HEK293T (cell line): ENCODE measurements at regions not wholly inside any gene's neighbourhood (a gene's known extent, or its start where the extent isn't known, plus 50 kb on each side); places are given as distances from the start of the nearest gene placed in this dataset.

Source experiments
- BHLHE40 ChIP-seq: fragments of 450-650 bp; IDR thresholded peaks from 2 replicates; pipeline ENCODE4 v1.6.1; 2016; ENCODE audit warnings: mild to moderate bottlenecking, moderate library complexity, borderline replicate concordance
- ELF4 ChIP-seq: fragments of 450-650 bp; IDR thresholded peaks from 2 replicates; pipeline ENCODE4 v1.6.1; 2017; ENCODE audit warnings: antibody characterized with exemption
- FOXA1 ChIP-seq: fragments of 450-650 bp; IDR thresholded peaks from 2 replicates; pipeline ENCODE4 v1.6.1; 2016; ENCODE audit warnings: mild to moderate bottlenecking
- FOXK2 ChIP-seq: fragments of 450-650 bp; IDR thresholded peaks from 2 replicates; pipeline ENCODE4 v1.6.1; 2016; ENCODE audit warnings: mild to moderate bottlenecking
- HDGF ChIP-seq: fragments of 450-650 bp; IDR thresholded peaks from 2 replicates; pipeline ENCODE4 v1.6.1; 2017; ENCODE audit warnings: antibody characterized with exemption, borderline replicate concordance
- NFRKB ChIP-seq: fragments of 450-650 bp; IDR thresholded peaks from 2 replicates; pipeline ENCODE4 v1.6.1; 2016; ENCODE audit warnings: mild to moderate bottlenecking, moderate library complexity
- SP1 ChIP-seq: fragments of 450-650 bp; IDR thresholded peaks from 2 replicates; pipeline ENCODE4 v1.6.1; 2017
- TARDBP ChIP-seq: fragments of 450-650 bp; IDR thresholded peaks from 2 replicates; pipeline ENCODE4 v1.6.1; 2016
- ZNF384 ChIP-seq: fragments of 450-650 bp; IDR thresholded peaks from 2 replicates; pipeline ENCODE4 v1.6.1; 2016

- no peak for TF ChIP-seq ZNF384
- TF ChIP-seq FOXK2: no peak
- no peak for TF ChIP-seq BHLHE40
- TF ChIP-seq HDGF: no peak
- TF ChIP-seq SP1: no peak
- TF ChIP-seq ELF4: no peak
- TF ChIP-seq FOXA1: no peak
- no peak for TF ChIP-seq NFRKB
- no peak for TF ChIP-seq TARDBP
Observed at GRCh38 chr20:16189371-16189770, 383.9 kb downstream of the KIF16B start.
